DOHH2 (cell line): ENCODE measurements at regions not wholly inside any gene's neighbourhood (a gene's known extent, or its start where the extent isn't known, plus 50 kb on each side); places are given as distances from the start of the nearest gene placed in this dataset.

Experiments
- H3F3A ChIP-seq: fragments of 200-600 bp; sonication (generic), shearing (Covaris generic); 2 replicates; pipeline ENCODE4 v1.6.0; 2016; ENCODE audit warnings: antibody characterized with exemption, mild to moderate bottlenecking; ENCODE audit not compliant: control insufficient read depth, insufficient read depth
- H3K27ac ChIP-seq: fragments of 200-600 bp; sonication (generic); 2 replicates; pipeline ENCODE4 v1.5.1; 2014; ENCODE audit warnings: low read depth, mild to moderate bottlenecking, low read length, moderate library complexity
- H3K27me3 ChIP-seq: fragments of 200-600 bp; sonication (generic); 2 replicates; pipeline ENCODE4 v1.6.1; 2014; ENCODE audit warnings: mild to moderate bottlenecking, low read length, mixed read lengths; ENCODE audit not compliant: control insufficient read depth
- H3K36me3 ChIP-seq: fragments of 200-600 bp; sonication (generic); 2 replicates; pipeline ENCODE4 v1.6.1; 2014; ENCODE audit warnings: mild to moderate bottlenecking, low read length, moderate library complexity, mixed read lengths; ENCODE audit not compliant: control insufficient read depth
- H3K4me1 ChIP-seq: fragments of 200-600 bp; sonication (generic); 2 replicates; pipeline ENCODE4 v1.6.1; 2014; ENCODE audit warnings: mild to moderate bottlenecking, low read length, mixed read lengths; ENCODE audit not compliant: control insufficient read depth
- H3K4me2 ChIP-seq: fragments of 200-600 bp; sonication (generic); 2 replicates; pipeline ENCODE4 v1.6.0; 2014; ENCODE audit warnings: mild to moderate bottlenecking, low read length, moderate library complexity
- H3K4me3 ChIP-seq: fragments of 200-600 bp; sonication (generic); 2 replicates; pipeline ENCODE4 v1.5.1; 2014; ENCODE audit warnings: mild to moderate bottlenecking, low read length, mixed read lengths
- H3K79me2 ChIP-seq: fragments of 200-600 bp; sonication (generic); 2 replicates; pipeline ENCODE4 v1.6.1; 2014; ENCODE audit warnings: mild to moderate bottlenecking, low read length, mixed read lengths; ENCODE audit not compliant: control insufficient read depth
- H3K9me2 ChIP-seq: fragments of 200-600 bp; sonication (generic); replicated peaks from 2 replicates; pipeline ENCODE4 v1.6.1; 2014; ENCODE audit warnings: mild to moderate bottlenecking, low read length, mixed read lengths; ENCODE audit not compliant: control insufficient read depth
- H3K9me3 ChIP-seq: fragments of 200-600 bp; sonication (generic); 2 replicates; pipeline ENCODE4 v1.6.1; 2014; ENCODE audit warnings: antibody characterized with exemption, low read length, mixed read lengths; ENCODE audit not compliant: control insufficient read depth, insufficient read depth
- H4K20me1 ChIP-seq: fragments of 200-600 bp; sonication (generic); 2 replicates; pipeline ENCODE4 v1.6.0; 2014; ENCODE audit warnings: low read depth, mild to moderate bottlenecking, antibody characterized with exemption, low read length, moderate library complexity; ENCODE audit not compliant: control insufficient read depth, insufficient read depth
- EZH2phosphoT487 ChIP-seq: fragments of 200-600 bp; sonication (generic); IDR thresholded peaks from 2 replicates; pipeline ENCODE4 v1.6.1; 2017; ENCODE audit warnings: borderline replicate concordance, mild to moderate bottlenecking, antibody characterized with exemption, low read length, moderate library complexity, mixed read lengths
- TF ChIP-seq, protein P1 (sequence below): fragments of 200-600 bp; sonication (generic); IDR thresholded peaks from one replicate; pipeline ENCODE4 v1.5.1; 2014; ENCODE audit warnings: antibody characterized with exemption, mild to moderate bottlenecking, low read depth, low read length; ENCODE audit not compliant: poor library complexity, severe bottlenecking

DNA sequence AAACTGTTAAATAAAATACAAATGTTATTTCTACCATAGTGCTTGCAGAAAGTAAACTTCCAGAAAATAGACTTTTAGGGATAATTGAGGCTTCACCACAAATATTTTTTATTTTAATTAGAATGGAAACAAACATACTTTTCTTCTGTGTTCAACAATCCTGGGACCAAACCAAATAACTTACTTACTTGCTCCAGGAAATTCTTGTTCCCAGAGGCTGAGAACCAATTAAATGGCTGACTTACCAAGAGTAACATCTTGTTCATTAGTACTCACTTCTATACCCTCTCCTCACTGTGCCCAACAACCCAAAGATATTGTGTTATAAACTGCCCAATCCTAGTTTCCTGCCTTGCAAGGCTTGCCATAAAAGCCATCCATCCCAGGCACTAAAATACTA, 172.2 kb upstream of the PFN2 start:
- H3K4me2 ChIP-seq: no peak overlapping the region
- TF ChIP-seq, protein P1, sequence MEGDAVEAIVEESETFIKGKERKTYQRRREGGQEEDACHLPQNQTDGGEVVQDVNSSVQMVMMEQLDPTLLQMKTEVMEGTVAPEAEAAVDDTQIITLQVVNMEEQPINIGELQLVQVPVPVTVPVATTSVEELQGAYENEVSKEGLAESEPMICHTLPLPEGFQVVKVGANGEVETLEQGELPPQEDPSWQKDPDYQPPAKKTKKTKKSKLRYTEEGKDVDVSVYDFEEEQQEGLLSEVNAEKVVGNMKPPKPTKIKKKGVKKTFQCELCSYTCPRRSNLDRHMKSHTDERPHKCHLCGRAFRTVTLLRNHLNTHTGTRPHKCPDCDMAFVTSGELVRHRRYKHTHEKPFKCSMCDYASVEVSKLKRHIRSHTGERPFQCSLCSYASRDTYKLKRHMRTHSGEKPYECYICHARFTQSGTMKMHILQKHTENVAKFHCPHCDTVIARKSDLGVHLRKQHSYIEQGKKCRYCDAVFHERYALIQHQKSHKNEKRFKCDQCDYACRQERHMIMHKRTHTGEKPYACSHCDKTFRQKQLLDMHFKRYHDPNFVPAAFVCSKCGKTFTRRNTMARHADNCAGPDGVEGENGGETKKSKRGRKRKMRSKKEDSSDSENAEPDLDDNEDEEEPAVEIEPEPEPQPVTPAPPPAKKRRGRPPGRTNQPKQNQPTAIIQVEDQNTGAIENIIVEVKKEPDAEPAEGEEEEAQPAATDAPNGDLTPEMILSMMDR: no peak
- TF ChIP-seq EZH2phosphoT487: no peak
- no peaks in the 10 kb centered on the region for H3K9me3 ChIP-seq
- no peaks in the 10 kb centered on the region for H3K27me3 ChIP-seq
- no peaks in the 10 kb centered on the region for H3K79me2 ChIP-seq
- H3K27ac ChIP-seq: no peak overlapping the region
- no peaks in the 10 kb centered on the region for H3K4me1 ChIP-seq
- H3K4me3 ChIP-seq: no peak overlapping the region
- no peaks in the 10 kb centered on the region for H4K20me1 ChIP-seq
- H3K36me3 ChIP-seq: no peaks in the 10 kb centered on the region
- H3F3A ChIP-seq: no peaks in the 10 kb centered on the region
- no peaks in the 10 kb centered on the region for H3K9me2 ChIP-seq

GRCh38 chr3:150141790-150142326, 171.2 kb upstream of the PFN2 start:
- H3F3A ChIP-seq: no peaks in the 10 kb centered on the region
- no peaks in the 10 kb centered on the region for H3K27me3 ChIP-seq
- H3K4me2 ChIP-seq: no peak overlapping the region
- H3K79me2 ChIP-seq: no peaks in the 10 kb centered on the region
- no peaks in the 10 kb centered on the region for H3K4me1 ChIP-seq
- H3K27ac ChIP-seq: no peak overlapping the region
- H3K9me2 ChIP-seq: no peaks in the 10 kb centered on the region
- no peak overlapping the region for H3K4me3 ChIP-seq
- no peaks in the 10 kb centered on the region for H4K20me1 ChIP-seq
- H3K36me3 ChIP-seq: no peaks in the 10 kb centered on the region
- H3K9me3 ChIP-seq: no peaks in the 10 kb centered on the region
- no peak for TF ChIP-seq EZH2phosphoT487
- TF ChIP-seq, protein P1: no peak

DNA sequence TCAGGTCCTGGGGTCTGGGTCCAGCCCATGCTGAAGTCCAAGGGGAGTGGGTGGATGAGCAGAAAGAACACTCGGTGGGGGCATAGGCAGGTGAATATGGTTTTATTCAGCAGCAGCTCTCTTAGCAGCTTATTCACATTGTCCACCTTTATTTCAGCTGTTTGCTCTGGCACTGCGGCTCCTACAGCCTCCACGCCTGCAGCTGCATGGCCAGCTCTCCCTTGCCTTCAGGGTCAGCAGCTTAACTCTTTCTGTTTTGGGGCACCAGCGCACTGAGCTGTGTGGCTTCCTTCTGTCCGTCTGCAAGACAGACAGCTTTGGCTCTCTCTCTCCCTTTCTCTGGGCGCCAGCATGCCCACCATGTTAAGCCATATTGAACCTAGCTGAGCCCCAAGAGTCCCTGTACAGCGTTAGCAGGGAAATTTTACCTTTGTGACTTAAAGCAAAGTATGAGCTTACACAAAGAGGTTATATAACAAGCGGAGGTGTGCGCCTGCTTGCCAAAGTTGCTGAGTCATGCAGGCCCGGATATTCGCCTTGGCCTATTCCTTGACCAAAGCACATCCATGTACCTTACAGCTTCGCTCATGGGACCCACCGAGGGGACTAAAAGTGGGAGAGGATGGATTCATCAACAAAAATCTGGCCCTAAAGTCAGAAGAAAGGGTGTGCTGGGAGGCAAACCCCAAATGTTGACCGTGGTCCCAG, 170.1 kb upstream of the PFN2 start:
- Histone ChIP-seq H3K9me3 (no peaks in the 10 kb centered on the region), H3K79me2 (no peaks in the 10 kb centered on the region), H3K36me3 (no peaks in the 10 kb centered on the region), H3F3A (no peaks in the 10 kb centered on the region), H3K4me2 (no peak overlapping the region), H3K4me1 (no peaks in the 10 kb centered on the region), H4K20me1 (no peaks in the 10 kb centered on the region), H3K9me2 (no peaks in the 10 kb centered on the region), H3K27me3 (no peaks in the 10 kb centered on the region), H3K27ac (no peak overlapping the region), H3K4me3 (no peak overlapping the region)
- TF ChIP-seq, protein P1: no peak
- TF ChIP-seq EZH2phosphoT487: no peak
